HG03442 (cell line): ENCODE measurements at regions not wholly inside any gene's neighbourhood (a gene's known extent, or its start where the extent isn't known, plus 50 kb on each side); places are given as distances from the start of the nearest gene placed in this dataset.

ENCODE experiments used
- ATAC-seq: cut with Tn5 transposase; IDR thresholded peaks from one replicate; pipeline ENCODE4 v1.9.1; 2021; ENCODE audit warnings: mild to moderate bottlenecking, moderate library complexity; ENCODE audit not compliant: unreplicated experiment

DNA sequence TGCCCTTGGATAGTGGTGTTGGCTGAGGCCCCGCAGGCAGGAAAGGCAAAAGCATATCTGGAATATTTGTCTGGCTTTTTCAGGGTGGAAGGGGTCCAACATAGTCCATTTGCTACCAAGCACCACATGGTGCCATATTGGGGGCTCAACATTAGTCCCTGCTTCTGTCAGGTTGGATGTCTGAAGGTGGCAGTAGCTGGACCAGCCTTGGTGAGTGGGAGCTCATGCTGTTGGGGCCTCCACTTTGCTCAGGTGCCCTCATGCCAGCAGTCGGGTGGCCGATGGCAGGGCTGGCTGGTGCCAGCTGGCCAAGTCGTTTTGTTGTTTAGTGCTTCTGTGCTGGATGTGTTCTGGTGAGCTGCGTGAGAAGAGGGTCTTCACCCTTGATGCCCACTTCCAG, 135.3 kb downstream of the PAPOLA start:
- no peak for ATAC-seq

DNA sequence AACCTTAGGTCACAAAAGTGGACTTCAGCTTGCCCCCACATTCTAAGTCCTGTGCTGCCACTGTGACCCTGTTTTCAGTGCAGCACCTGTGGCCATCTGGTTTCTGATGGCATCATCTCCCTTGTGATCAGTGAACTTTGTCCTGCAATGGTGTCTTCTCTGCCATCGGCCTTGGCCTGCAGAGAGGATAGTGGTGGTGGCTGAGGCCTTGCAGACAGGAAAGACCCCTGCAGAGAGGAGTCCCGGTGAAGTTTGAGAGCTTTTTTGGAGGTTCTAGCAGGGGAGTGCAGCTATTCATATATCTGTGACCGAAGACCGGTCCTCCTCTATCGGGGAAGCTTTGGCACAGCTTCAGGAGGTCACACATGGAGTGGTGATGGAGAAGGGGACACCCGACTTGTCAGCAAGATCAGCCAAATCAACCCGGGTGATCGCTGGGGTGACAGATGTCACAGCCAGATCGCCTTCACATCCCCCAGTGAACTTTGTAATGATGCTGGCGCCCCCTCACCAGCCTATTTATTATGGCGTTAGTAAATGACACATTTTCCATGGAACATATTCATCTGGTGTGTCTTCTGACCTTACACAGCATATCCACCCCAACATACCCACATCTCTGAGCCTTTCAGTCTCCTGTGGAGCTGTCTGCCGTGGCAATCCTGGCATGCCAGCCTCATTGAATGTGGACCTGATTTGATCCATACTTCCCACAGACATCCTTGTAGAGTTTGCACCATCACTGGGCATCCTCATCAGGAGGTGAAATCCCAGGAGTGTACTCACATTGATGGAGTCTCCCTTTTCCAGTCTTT, 136.1 kb downstream of the PAPOLA start:
- no peak for ATAC-seq

DNA sequence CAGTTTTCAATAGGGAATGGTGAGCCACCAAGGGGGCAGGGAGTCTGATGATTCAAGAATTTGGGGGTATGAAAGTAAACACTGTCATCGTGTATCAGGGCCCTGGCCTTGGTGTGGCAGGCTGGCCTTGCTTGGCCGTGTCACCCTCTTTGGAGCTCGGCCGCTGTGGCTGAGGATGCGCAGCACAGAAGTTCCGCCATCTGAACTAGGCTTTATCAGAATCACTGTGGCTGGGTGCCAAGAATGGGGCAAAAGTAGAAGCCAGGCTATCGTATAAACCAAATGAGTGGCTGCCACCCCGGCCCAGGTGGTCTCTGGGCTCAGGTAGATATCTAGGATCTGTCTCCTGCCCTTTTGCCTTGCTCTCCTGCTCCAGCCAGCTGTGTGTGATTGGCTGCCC, 137.4 kb downstream of the PAPOLA start:
- ATAC-seq, result no peak

DNA sequence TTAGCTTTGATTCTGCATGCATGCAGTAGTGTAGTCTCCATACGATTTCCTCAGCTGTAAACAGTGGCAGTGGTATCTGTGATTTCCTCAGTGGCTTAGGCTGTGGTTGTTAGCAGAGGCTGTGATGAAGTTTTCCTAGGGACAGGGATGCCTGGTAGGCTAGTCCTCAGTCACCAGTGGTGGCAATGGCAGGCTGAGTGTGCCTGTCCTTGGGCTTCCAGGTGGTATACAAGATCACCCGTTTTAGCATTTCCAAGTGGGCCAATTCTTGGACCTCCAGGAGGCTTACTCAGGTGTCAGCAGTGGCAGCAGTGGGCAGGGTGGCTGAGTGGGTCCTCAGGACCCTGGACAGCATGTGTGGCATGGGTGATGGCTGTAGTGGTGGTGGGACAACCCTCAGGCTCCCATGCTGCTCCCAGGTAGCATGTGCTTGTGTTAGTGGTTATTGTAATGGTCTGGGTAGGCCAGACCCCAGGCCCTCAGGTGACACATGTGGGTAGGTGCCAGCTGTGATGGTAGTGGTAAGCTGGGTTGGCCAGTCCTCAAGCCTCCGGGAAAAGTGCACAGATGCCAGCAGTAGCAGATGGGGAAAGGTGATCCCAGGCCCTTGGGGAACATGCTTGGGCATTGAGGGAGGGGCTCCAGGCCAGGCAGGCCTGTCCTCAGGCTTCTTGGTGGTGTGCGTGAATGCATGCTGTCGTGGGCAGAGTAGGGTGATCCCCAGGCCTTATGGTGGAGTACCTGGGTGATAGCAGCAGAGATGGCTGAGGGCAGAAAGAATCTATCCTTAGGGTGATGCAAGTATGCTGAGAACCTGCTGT, 146.5 kb downstream of the PAPOLA start:
- no peak for ATAC-seq

DNA sequence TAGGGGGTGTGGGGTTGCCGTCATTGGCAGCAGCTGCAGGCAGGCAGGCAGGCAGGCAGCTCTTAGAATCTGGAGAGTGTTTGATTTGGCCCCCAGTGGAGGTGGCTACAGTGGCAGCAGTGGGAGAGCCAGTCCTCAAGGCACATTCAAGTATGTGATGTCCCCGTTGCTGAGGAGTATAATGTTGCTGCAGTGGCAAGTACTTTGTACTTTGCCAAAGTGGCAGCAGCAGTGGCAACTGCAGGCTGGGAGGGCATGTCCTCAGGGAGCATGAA, 147.1 kb downstream of the PAPOLA start:
- ATAC-seq, result no peak

DNA sequence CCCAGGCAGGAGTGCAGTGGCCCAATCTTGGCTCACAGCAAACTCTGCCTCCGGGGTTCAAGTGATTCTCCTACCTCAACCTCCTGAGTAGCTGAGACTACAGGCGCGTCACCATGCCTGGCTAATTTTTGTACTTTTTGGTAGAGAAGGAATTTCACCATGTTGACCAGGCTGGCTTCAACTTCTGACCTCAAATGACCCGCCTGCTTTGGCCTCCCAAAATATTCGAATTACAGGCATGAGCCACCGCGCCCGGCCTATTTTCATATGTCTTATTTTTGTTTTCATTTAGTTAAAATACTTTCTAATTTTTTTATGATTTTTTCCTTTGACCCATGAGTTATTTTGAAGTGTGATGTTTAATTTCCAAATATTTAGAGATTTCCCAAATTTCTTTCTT, 143.6 kb upstream of the VRK1 start:
- ATAC-seq, result no peak

DNA sequence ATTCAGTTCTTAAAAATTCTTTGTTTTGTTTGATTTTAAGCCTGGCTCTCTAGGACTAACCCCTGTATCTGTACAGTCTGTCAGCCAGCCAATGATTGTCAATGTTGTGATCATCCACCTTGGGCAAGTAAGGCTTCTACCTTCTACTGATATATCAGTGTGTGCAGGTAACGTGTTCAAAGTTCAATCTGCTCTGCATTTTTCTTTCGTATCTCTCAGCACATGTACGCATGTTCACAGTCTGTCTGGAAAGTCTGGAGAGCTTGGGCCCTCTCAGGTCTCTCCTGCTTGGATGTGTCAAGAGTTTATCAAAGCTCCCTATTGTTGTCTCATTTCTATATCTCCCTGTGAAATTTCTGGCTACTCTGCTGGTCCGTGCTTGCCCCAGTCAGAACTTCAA, 138.6 kb upstream of the VRK1 start:
- ATAC-seq, result no peak

DNA sequence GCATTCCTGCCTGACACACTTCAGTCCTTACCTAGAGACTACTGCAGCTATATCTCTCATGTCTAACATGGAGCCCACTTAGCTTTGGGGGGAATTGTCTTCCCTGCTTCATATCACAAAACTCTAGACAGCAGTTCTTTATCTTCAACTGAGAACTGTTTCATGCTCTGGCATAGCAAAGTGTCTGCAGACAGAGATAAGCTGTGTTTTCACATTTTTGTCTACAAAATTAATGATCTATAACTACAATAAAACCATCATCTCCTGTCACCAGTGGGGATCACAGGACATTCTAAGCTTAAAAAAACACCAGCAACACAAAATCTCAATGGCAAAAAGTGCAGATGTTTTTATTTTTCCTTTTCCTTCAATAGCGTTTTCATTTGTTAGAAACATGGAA, 137.1 kb upstream of the VRK1 start:
- no peak for ATAC-seq

DNA sequence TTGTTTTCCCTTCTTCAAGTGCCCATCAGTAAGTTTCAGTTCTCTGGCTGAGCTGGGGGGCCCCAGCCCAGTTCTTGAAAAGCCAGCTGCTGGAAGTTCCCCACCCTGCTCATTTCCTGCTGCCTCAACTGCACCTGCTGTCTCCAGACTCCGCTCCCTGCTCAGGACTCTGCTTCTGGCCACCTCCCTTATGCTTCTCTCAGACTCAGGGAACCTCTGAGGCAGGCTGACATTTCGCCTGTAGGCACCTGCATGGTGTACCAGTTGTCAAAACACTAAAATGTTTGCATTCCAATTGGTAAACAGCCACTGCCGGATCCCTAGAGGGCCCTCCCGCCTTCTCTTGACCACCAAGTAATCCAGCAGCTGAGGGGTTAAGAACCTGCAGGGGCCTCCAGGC, 136.5 kb upstream of the VRK1 start:
- ATAC-seq, result no peak

DNA sequence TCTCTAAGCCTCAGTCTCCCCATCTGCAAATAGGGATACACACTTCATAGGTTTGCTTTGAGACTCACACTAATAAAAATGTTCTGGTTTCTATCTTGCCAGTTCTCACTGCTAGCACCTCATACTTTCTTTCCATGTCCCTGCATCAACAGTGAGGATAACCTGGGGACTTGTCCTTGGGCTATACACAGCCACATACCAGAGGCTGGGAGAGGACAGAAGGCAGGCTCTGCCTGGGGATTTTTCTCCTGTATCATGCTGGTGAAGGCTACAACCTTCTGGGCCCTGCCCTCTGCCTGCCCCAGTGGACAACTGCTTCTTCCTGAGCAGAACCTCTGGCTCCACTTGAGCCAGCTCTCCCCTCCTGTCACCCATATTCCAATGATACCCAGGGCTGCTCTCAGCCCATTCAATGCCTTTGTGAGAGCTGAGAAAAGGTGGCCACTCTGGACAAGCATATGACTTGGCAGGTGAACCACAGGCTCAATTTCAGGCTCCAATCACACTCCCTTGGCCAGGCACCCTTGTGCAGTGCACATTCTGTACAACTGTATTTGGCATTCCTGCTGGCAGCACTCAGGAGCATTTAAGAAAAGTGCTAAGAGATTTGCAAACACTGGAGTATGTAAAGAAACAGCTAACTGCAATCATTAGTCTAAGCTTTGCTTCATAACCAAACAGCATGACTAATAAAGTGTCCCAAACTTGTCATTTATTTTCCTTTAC, 135.8 kb upstream of the VRK1 start:
- ATAC-seq, result no peak

DNA sequence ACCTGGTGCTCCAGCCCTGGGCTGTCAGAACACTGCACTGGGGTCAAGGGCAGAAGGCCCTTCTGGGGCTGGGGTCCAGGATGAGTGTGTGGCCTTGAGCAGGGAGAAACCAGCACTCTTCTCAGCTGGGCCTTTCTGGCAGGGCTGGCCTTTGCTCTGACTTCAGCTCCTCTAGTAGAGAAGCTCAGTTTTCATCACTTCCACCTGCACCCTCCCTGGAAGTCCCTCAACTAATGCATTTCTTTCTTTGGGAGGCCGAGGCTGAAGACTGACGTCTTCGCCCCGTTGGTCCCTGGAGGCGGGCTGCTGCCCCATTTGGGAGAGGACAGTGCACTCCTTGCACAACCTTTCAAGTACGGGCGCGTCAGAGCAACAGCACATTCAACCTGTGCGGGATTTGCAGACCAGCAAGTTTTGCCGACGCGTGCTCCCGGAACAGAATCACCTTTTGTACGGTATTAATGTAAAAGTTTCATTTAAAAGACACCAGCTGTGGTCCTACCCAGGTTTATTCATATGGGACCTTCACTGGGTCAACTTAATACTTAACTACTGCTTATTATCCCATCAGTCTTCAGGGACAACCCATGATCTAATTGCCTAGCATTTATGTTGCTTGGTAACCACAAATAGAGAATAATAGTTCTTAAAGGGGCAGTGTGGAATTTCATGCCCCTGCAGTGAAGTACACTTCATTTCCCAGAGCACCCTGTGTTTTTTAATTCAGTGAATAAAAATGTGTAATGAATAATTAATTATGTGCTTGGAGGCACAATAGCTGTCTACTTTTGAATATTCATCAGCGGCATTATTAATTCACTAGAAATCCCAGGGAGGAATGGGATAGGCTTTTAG, 134.8 kb upstream of the VRK1 start:
- no peak for ATAC-seq

DNA sequence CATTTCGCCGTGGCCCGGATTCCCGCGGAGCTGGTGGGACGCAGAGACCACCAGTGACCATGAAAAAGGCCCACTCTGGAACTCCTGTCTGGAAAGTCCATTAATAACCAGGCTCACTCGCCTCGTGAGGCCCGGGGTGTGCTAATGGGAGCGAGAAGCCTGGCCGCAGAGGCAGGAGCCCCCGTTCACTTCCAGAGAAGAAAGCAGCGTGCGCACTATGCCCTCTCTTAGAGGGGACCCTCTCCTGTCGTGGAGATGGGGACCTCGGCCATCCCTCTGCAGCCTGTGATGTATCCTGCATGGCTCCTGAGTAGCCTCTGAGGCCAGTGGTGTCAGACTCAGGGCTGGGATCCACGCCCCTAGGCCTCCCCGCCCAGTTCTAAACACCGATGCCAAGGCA, 134.1 kb upstream of the VRK1 start:
- no peak for ATAC-seq

DNA sequence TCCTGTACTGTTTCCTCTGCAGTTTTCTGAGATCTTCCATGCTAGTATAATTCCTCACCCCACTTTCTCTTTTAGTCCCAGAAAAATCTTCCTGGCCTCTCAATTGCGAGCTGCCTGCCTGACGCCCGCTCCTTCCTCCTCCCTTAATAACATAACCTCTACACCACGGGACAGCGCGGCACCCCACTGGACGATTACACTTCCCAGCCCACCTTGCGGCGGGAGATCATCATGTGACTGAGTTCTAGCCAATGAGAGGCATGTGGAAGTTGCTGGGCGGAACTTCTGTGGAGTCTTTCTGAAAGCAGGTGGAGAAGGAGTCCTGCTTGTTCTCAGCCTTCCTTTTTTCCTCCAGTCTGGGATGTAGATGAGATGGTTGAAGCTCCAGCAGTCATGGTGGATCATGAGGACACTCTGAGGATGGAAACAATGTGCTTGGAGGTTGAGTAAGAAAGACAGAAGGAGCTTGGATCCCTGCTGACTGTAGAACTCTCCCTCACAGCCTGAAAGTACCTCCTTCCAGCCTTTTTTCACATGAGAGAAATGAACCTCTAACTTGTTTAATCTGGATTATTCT, 133.6 kb upstream of the VRK1 start:
- no peak for ATAC-seq

DNA sequence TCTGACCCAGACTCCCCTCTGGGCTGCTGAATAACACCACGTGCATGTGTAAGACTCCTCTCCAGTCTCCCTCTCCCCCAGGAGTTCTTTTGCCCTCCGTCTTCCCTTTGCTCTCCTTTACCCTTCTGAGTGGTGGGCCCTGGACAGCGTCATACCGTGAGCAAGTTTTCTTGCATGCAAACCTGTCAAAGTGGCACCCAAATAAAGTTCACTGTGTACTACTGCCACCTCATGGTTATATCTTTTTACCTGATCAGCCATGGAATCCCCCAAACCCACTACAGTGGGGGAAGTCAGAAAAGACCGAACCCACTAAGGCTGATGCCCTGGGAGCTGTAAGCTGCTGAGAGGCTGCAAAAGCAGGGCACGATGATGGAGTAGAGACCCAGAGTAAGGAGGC, 131.1 kb upstream of the VRK1 start:
- ATAC-seq, result no peak

DNA sequence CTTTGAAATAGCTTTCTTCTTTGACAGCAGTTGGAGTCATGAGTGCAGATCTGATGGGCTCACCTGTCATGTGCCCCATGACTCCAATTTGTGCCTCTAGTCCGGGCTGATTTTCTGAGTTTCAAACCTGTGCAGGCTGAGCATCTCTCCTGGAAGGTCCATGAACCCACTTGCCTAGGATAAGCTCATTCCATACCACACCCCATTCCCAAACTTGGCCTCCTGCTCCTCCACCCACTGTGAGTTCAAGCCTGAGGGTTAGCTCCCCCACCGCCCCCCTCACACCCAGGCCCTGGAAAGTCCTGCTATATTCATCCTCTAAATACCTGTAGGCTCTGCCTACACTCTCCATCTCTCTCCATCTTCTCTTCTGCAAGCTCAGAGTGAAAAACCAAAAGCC, 126.8 kb upstream of the VRK1 start:
- no peak for ATAC-seq

DNA sequence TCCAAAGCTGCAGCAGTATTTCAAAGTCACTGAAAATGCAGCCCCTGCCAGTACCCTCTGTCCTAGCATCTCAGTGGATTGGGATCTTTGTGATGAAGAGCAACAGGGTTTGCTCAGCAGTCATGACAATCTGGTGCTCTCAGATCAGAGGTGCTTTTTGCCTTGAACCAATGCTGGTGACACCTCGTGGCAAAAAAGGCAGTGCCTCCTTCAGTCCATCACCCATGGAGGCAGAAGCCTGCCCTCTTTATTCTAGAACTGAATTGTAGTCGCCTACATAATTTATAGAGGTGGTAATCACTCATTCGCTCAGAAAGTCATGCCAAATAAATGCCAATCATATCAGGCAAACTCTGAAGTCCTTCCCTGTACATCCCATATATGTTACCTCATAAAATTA, 126.0 kb upstream of the VRK1 start:
- ATAC-seq, result no peak

DNA sequence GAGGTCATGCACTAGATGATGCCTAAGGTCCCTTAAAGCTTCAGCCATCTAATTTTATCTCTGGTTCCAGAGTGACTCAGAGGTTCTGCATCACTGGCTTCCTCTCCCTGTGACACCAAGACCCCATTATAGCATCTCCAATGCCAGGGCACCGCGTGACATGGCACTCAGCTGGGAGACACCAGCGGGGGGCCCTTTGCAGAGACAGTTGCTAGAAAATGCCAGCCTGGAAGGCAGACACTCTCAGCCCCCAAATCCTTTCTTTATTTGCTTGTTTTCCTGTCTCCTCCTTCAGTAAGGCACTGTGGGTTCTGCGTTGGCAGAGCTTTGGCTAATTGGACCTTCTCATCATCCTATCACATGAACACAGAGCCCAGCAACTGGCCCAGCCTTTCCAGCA, 123.5 kb upstream of the VRK1 start:
- ATAC-seq, result no peak

DNA sequence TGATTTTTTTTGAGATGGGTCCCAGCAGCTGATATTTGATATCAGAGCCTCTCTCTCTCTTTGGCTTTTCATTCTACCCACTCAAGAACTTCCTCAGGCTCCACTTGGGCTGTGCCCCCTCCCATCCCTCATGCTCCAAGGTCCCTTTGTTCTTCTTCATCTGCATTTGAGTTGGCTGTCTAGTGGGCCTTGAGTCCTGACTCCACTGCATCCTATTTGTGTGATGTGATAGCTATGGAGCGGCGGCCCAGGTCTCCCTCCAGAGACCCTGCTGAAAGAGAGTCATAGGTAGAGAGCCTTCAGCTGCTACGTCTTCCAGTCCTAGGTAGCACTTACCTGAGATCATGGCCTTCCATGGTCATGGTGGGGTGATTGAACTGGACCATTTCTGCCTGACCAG, 123.1 kb upstream of the VRK1 start:
- ATAC-seq, result no peak

DNA sequence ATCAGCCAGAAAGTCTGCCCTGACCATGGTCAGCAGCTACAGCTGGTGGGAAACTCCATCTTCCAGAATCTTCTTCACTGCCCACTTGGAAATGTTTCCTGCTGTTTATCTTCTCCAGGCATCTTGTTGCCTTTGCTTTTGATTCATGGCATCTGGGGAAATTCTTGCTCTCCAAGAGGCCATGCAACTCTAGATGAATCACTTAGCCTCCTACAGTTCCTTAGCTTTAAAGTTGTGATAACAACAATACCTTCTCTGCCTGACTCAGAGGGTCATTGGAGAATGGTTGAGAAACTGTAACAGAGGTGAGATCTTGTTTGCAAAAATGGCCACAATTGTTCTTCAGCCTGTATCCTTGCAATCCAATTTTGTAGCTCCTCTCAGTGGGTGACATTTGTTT, 121.0 kb upstream of the VRK1 start:
- no peak for ATAC-seq

DNA sequence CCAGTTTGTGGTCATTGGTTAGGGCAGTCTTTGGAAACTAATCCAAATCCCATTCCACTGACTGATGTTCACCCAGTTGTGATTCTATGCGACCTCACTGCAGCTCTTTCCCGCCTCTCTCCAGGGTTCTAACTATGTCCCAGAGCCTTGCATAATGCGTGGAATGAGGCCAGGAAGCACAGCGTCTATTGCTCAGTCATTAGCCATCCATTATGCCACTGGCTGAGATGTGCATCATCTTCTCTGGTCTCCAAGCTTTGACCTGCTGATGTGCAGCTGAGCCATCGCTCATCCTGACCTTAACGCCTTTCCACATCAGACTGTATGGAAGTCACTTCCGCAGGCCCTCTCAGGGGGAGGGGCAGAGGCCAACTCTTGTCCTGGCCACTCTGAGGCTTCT, 115.4 kb upstream of the VRK1 start:
- no peak for ATAC-seq

DNA sequence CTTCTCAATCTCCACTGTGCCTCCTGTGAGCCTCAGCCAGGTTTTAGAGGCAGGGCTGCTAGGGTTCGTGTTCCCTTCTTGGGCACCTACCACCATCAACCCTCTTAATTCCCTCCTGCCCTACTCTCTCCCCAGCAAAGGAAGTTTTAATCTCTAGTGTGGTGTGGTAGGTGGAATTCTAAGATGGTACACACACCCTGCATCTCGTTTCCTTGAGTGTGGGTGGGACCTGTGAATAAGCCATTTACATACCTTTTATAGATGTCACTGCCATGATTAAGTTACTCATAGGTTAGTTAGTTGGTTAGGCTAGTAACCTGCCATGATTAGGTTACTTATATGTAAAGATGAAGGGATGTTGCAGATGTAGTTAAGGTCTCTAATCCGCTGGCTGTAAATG, 114.8 kb upstream of the VRK1 start:
- ATAC-seq, result no peak
